ENCODE measurements at regions not wholly inside any gene's neighbourhood (a gene's known extent, or its start where the extent isn't known, plus 50 kb on each side); places are given as distances from the start of the nearest gene placed in this dataset.
"Not testable (repeated sequence)": the region's sequence is repeated elsewhere in the genome, so short reads cannot be mapped to it uniquely, and the experiment has no call there.

DNA sequence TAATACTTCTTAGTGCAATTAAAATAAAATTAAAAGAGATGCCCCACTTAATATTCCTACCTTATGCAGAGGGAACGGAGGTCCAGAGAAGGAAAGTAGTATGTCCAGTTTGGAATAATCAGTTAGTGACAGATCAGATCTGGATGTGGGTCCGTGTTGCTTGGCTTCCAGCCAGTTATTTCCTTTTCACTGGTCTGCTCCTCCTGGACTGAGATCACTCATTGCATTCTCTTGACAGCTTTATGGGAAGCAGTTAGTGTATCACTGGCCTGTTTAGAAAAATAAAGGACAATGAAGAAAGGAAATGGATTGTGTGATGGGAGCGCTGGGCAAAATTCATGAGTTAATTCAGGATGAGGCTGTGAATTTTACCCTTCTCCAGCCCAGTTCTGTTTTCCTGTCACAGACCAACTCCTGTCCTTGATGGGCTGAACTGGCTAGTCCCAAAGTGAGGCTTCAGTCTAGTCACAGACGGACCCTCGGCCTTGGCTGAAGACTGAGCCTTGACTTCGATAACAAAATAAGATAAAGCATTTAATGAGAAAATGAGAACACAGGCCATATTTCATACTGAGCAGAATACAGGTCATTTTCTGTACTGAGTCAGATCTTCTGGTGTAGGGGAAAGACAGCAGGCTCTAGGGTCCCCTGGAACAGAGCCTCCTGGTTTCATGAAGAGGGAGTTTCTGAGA is 85.2 kb upstream of the TRABD2B start:
- no peak for DNase-seq

DNA sequence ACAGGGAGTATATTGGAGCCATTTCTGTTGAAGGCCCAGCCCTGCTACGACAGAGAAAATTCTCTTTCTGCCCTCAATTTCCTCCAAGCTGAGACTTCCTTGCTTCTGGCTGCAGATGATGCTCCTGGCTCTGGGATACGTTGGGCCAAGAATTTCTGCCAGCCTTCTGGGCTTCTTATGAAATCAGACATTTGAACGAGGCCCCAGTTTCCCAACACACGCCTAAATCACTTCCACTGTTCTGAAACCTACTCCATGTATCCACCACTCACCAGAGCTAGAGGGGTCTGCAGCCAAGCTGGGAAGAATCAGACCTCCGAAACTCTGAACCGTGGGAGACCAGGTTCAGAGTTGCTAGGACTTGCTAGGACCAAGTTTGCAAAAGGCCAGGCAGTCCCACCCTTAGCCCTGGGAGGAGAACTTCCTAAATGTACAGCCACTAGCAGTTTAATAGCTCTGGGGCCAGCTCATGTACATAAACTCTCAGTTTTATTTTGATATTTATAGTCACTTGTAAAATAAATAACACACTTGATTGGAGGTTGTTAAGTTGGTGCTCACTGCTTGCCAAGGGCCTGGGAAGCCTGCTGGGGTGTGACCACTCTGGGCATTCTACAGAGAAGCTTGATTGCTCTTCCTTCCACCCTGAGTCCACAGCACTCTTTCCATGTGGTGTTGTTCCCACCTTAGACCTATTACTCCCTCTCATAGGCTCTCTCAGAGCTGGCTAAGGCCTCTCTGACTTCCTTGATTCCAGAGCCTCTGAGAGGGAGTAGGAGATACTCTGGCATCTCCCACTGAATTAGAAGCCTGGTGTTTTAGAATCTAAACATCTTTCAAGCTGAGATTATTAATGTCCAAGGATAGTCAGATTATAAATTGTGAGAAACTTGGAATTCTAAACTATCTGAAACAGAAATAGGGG is 83.4 kb upstream of the TRABD2B start:
- no peak for DNase-seq

DNA sequence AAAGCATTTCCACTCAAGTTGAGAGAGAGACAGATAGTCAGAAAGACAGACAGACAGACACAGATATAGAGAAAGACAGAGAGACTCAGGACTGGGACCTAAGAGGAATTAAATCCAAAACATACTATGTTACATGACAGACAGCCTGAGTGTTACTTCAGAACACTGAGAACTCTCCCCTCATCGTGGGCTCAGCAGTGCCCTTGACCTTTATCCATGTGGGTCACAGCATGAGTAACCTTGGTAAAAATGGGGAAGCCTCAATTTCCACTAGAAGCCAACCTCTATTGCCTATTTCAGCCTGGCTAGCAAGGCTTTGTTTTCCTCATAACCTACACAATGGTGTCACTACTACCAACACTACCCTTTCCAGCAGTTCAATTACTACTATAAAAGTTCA is 81.9 kb upstream of the TRABD2B start:
- DNase-seq: no peak

DNA sequence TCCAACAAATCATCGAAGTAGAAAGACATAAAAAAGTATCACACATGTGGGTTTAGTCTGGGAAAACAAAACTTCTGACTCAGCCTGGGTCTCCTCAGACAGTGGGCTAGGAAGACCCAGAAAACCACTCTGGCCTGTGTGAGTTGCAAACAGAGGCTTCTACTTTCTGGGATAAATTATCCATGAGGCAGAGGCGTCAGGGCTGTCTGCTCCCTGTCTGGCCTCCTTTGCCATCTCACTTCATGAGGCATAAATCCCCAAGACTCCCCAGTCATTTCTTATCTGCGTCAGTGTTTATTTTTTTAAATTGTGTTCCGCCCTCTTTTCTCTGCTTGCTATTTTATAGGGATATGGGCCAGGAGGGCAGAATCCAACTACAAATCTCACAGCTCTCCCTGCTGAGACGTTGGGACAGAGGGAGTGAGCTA is 80.6 kb upstream of the TRABD2B start:
- DNase-seq: no peak

DNA sequence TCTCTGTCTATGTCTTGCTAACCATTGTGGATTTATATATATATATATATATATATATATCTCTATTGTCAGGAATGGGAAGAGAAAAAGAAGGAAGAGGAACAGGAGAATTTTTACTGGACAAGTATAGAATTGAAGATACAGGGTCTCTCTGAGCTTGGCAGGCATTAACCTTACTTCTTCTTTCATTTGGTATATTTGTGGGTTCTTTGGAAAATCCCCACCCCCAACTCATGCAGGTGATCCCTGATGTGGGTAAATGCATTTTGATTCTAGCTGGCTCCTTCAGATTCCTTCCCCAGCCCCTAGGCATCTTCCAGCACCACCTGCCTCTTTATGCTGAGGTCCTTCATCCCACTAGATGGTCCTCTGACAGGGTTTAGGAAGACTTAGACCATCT is 78.8 kb upstream of the TRABD2B start:
- no peak for DNase-seq

DNA sequence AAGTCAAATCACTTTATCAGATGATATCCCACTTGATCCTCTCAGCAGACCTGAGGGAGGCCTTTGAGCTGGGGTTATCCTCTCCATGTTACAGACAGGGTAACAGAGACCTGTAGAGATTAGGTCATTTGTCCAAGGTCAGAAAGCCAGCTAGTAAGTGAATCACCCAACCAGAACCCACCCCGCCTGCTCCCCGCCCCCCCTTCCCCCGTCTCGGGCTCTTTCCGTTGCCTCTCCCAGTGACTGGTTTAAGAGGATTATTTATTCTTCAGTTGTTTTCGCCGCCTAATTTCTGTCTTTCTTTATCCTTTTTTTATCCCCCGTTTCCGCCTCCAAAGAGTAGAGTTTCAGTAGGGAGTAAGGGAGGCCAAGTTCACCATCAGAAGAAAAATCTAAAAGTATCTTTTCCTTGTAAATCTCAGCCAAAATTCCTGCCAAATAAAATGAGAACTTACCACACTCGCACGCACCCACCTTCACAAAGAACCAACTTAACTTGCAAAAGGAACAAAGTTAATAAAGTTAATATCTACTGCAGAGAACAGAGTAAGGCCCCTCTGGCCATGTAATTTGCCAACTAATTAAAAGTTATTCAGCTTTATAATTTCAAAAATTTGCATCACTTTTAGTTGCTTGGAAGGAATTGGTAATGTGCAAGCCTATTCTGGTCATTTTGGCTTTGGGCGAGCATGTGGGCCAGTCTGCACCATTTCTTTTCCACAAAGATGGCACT is 76.8 kb upstream of the TRABD2B start:
- no peak for DNase-seq

DNA sequence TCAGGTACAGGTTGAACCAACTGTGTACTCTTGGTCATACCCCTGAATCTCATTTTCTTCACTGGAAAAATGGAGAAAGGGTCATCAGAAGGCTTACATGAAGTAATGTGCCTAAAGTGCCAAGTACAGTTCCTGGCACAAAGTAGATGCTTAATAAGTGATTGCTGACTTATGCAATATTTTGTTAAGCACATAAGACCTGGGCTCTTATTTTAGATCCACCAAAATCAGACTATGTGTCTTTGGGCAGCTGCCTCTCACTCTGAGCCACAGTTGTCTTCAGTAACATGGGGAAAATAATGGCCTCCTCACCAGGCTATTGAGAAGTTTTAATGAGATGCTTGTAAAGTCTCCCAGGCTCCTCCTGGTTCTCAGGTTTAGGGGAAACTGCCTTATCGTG is 74.3 kb upstream of the TRABD2B start:
- DNase-seq: no peak

DNA sequence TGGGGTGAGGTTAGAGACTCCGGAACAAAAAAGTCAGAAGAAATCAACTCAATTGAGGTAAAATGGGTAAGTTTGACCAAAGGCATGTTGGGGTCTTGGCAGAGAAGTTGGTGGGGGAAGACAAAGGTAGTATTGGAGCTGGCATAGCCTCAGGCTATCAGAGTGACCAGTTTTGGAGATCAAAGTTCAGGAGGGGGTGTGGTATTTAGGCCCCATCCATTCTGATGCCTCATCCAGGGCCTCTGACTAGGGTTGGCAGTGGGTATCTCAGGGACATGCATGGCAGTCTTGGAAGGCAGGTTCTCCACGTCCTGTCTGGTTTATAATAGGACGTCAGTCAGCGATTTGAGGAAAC is 73.2 kb upstream of the TRABD2B start:
- DNase-seq: no peak

DNA sequence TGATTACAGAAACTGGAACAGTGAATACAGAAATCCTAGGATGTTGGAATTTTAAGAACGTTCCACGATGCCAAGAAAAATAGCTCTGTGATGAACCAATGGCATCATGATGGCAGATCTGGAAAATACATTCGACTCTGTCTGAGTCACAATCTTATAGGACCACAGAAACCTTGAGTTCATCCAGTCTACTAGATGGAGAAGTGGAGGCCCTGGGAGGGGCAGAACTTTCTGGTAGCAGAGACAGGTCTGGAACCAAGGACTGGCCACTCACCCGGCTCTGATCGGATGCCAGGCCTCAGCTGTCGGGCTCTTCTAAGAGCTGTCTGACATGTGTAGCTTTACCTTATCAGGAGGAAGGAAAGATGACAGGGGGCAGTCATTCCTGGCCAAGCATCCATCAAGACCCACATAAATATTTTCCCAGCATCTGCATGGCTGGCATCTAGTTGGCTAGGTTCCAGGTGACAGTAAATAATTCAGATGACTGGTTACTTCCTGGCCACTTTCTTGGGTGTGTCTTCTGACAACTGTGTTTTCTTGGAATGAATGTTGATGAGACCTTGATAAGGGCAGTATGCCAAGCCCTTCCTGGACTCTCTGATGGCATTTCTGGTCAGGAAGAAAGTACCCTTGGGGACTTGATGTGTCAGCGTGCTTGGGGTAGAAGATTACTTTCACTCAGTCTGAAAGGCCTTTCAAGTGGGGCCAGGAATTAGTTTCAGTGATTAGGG is 72.6 kb upstream of the TRABD2B start:
- no peak for DNase-seq

DNA sequence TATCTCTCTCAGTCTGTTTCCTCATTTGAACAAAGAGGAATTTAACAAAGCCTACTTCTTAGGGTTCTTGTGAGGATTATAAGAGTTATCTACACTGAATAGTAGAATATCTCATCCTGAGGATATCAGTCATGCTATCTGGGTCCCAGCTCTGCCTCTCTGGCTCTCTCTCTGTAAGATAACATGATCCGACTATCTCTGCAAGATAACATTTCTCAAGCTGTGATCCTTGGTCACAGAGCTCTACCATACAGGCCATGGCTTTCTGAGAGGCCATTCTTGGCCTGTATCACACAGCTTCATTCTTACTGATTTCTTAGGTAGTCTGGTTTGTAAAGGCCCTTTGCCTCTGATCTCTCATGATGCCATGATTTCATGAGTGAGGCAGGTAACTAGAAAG is 71.0 kb upstream of the TRABD2B start:
- no peak for DNase-seq

DNA sequence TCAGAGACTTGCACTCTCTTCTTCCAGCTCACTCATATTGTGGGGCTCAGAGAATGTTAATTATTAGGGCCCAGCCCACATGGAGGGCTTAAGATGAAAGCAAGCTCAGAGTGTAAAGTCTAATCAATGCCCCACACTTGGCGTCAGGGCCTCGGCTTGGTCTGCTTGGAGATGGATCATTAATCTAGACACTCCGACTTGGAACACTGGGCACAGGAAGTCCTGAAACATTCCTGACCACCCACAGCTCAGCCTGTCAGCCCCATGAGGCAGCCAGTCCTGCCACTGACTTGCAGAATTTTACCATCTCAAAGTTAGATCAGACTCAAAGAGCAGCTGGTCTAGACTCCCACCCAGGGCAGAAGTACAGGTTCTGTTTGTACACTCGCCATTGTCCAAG is 69.8 kb upstream of the TRABD2B start:
- DNase-seq: no peak

DNA sequence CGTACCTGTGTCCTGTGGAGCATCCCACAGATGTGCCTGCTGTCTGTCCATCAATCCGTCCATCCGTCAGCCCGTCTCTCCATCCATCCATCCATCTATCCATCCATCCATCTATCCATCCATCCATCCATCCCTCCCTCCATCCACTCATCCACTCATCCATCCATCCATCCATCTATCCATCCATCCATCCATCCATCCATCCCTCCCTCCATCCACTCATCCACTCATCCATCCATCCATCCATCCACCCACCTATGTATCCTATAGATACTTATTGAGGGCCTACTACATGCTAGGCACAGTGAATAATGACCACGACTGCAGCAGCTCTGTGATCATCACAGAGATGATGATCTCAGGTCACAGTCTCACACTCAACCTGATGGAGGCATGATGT is 67.5 kb upstream of the TRABD2B start:
- DNase-seq: not testable (repeated sequence)

DNA sequence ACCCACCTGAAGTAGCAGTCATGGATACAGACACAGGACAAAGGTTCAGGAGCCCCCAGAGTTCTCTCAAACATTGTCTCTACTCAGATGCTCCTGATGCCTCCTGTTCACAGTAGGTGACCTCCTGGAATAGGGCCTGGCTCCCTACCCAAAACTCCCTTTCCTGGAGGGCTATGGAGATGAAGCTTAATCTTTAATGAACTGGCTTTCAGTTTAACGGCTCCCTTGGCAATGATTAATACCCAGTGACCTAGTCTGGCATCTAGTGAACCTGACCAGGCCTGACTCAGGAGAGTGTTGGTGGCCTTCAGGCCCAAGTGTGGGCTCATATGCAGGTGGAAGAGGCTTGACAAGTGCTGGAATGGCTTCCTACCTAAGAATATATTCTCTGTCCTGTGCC is 65.2 kb upstream of the TRABD2B start:
- DNase-seq: no peak

DNA sequence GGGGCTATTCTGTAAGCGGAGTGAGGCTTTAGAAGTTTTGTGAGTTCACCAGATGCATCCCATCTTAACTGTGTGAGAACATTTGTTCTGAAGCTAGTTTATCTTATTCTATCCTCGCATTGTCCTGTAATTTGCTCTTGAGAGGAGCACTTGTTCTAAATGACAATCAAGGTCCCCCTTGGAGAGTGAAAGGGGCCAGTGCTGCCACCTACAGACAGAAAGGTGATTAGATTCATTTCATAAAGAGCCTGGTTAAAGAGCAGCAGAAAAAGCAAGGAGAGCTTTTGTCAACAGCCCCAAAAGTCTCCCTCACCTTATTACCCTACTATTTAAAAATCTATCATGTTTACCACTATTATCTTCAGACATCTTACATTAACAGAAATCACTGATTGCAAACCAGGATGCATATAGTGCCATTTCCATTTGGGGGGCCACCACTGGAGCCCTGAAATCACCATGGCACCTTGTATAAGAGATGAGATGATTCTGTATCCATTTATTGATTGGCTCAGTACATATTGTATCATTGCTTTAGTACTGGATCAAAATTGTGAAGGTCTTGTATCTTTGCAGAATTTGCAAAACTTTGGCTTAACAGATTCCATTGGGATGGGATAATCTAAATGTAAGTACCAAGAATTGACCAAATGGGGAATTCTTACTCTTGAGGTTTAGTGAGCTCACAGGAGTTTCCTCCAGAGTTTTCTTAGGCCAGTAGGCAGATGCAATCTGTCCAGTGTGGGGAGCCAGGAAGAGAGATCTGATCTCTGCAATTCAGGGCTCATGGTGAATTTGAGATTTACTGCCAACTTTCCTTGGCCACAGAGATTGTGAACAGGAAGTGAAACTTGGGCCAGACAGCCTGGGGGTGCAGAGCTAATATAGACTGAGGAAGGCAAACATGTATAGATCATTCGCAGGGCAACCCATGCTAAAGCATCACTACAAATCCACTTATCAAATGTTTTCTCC is 64.3 kb upstream of the TRABD2B start:
- DNase-seq: peak; percentile 82

DNA sequence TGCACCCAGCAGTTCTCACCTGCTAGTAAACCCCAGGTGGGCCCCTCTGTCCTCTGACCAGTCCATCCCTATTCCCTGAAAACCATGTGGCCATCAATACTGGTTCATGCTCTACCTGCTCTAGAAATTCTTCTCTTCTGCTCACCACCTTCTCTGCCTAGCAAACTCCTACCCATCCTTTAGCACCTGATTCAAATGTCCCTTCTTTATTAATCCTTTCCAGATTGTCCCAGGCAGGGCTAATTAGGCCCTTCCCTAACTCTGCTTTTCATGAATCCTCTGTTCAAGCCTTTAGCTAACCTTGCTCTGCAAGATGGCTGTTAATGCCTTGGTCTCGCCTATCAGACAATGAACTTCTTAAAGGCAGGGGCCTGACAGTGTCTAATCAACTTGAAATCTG is 62.1 kb upstream of the TRABD2B start:
- no peak for DNase-seq

DNA sequence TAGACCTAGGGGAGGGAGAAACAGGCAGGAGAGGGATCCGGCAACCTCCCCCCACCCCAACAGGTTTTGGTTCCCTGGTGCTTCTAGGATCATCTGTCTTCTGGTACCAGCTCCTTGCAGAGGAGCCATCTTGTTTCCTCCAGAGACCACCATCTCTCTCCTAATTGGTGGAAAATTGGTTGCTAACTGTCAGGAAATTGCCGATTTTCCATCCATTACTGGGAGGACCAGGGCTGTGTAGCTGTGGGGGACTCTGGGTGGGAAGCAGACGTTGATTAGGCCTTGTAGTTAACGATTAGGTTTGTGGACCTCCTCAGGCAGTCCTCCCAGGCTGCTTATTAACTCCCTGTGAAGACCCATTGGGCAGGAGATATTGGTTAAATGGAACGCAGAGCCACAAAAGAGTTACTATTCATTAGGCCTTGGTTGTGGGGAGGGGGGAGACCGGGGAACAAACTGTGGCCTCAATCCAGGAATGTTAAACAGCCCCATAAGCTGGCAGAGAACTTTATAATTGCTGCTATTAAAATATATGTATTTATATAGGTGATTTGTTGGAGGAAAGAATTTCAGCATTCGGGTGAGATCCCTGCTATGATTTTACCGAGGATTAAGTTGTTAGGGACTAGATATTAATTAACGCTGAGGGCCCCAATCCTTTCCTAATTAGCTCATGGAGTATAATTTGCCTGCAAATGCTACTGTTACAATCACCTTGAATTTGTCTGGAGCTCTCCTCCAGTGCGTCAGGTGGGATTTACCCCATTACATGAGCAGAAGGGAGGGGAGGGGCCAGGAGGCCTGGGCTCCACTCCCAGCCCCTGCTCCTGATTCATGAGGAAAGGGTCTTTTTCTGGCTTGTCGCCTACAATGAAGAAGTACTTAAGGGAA is 61.2 kb upstream of the TRABD2B start:
- DNase-seq: no peak

DNA sequence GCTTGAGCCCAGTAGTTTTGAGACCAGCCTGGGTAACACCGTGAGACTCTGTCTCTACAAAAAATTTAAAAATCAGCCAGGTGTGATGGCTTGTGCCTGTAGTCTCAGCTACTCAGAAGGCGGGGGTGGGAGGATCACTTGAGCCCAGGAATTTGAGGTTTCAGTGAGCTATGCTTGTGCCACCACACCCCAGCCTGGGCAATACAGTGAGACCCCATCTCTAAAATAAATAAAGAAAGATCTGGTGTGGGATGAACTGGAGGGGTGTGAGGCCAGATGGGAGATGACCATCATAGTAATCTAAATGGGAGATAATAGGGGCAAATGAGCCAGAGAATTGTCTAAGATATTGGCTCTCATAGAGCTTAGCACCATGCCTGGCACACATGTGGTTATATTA is 60.1 kb upstream of the TRABD2B start:
- no peak for DNase-seq

DNA sequence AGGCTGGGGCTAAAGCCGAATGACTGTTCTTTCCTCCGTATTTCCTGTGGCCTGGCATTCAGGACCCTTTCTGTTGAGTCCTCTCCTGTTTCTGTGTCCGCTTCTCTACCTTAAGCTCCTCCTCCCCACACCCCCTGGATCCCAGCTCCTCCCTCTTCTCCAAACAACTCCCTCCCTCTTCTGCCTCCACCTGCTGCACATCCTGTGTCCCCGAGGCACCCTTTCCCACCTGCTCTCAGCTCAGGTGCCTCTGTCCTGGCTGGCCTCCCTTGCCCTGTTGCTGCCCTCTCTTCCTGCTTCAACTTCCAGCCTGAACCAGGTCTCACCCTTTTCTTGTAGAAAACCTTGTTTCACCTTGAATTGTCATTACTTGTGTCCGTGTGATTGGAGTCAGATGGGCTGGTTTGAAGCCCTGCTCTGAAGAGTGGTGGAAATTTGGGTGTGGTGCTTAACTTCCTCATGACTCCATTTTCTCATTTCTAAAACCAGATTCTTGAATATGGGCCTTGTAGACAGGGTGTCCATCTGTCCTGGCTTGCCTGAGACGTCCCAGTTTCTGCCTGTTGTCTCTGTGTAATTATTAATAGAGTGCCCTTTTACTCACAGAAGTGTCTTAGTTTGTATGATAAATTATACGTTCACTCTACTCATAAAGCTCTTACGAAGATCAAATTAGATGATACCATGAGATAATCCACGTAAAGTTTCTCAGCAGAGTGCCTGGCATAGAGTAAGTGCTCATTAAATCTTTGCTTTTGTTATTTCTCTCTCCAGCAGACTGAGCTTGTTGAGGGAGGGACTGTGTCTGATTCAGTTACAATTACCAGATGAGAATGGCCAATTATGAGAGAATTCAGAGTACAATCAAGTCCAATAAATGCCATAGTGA is 58.9 kb upstream of the TRABD2B start:
- DNase-seq: peak; percentile 33

DNA sequence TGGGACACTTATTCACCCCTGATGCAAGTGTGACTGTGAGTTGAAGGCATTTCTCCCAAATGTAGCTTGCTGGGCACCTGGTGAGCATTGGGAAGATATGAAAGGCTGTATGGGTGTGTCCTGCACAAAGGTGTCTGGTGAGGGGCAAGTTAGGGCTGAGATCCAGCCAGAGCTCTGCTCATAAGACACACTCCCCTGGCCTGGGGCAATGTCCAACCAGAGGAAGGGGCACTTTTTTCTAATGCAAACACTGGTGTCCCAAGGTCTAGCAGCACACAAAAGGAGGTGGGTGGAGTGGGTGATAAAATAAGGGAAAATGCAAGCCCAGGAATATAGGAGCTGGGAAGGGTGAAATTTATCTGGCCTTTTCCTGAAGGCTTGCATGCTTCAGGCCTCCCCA is 57.0 kb upstream of the TRABD2B start:
- no peak for DNase-seq

DNA sequence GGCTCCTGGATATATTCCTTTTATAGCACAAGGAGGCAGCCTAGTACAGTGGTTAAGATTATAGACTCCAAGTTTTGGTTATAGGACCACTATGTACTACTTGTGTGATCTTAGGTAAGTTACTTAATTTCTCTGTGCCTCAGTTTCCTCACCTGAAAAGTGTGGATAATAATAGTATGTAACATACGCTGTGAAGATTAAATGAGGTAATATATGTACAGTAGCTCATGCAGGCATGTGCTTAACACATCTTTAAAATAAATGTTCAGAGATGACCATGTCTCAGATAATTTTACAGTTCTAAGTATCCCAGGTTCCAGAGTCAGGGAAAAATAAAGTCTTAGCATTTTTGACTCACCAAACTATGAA is 55.7 kb upstream of the TRABD2B start:
- no peak for DNase-seq
